Ovary (tissue), 7 donors: ENCODE measurements at regions not wholly inside any gene's neighbourhood (a gene's known extent, or its start where the extent isn't known, plus 50 kb on each side); places are given as distances from the start of the nearest gene placed in this dataset.

Source experiments
- DNase-seq, 5 donors: peaks; one replicate each; pipeline ENCODE4 v3.0.0-alpha.2; 2019 to 2020
- H3K27ac ChIP-seq, 2 donors: fragments of 200-600 bp; one replicate each; pipeline versions ENCODE4 v1.5.1 to v1.8.0; 2019 to 2022
- H3K27me3 ChIP-seq: fragments of 200-600 bp; one replicate; pipeline ENCODE4 v1.8.0; 2022
- H3K36me3 ChIP-seq: fragments of 200-600 bp; sonication (generic); one replicate; pipeline ENCODE4 v1.5.1; 2019
- H3K4me1 ChIP-seq: one replicate; pipeline ENCODE4 v1.8.1; 2013; ENCODE audit warnings: mild to moderate bottlenecking, moderate library complexity; ENCODE audit not compliant: insufficient read depth
- H3K4me3 ChIP-seq: fragments of 200-600 bp; sonication (generic); one replicate; pipeline ENCODE4 v1.5.1; 2017
- H3K9me3 ChIP-seq, 2 donors: fragments of 200-600 bp in 1 of 2; sonication (generic) in 1 of 2; one replicate each; pipeline versions ENCODE4 v1.5.1 to v1.8.1; 2013 to 2019; ENCODE audit warnings: mild to moderate bottlenecking in 1 of 2, moderate library complexity in 1 of 2
- EP300 ChIP-seq: sonication (generic); formaldehyde crosslinking; IDR thresholded peaks from one replicate; pipeline ENCODE4 v1.6.1; 2017; ENCODE audit warnings: antibody characterized with exemption
- POLR2A ChIP-seq: fragments of 450-650 bp; IDR thresholded peaks from one replicate; pipeline ENCODE4 v1.6.1; 2017; ENCODE audit warnings: antibody characterized with exemption, mild to moderate bottlenecking, moderate library complexity
- WGBS, 3 donors: extraction: QIAGEN DNeasy Blood & Tissue Kit in 1 of 3; methylation state at CpG; one replicate each; pipeline versions ENCODE4 v1.1.5 to v1.1.7; 2013 to 2017; 5-methylcytosine and 5-hydroxymethylcytosine counted together
- intact Hi-C, 4 donors: fragments of 100-400 bp; cut with DNase I; formaldehyde crosslinking; loops; one replicate each; pipeline versions ENCODE4 v1.11.0 to v1.15.1; 2022 to 2023
- TF ChIP-seq, protein P1 (sequence below), 3 donors: fragments of 450-650 bp in 2 of 3; fragments of 200-600 bp in 1 of 3; IDR thresholded peaks; one replicate each; pipeline versions ENCODE4 v1.5.1 to v1.8.0; 2016 to 2022; ENCODE audit warnings: antibody characterized with exemption in 3 of 3, mild to moderate bottlenecking in 1 of 3
- donor health status: DM: no; HTN: no; CAD: no; lungs with moderate emphysema.
- donor health status: DM: no; HTN: no; CAD: no.
- donor health status: Bipolar disorder and iron deficiency.
- donor health status: DM: no; HTN: no; CAD: no.
- donor health status: DM: yes; HTN: yes; CAD: no.

DNA sequence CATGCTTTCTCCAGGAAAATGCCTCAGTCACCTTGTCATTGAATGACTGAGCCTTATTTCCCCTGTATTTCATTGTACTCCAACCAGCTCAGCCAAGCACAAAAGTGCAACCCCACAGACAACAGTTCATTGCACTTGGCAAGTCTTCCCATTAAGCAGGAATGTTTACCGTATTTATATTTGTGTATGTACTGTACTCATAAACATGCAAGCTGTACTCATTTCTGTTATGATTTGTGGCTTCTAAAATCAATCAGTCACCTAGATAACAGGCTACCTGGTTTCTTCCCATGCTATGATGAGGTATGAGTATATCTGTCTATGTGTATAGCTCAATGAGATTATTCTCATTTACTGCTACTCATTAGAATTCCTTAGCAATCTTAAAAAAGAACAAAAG, 505.5 kb upstream of the FAM98A start:
- TF ChIP-seq EP300: no peak
- TF ChIP-seq, protein P1, sequence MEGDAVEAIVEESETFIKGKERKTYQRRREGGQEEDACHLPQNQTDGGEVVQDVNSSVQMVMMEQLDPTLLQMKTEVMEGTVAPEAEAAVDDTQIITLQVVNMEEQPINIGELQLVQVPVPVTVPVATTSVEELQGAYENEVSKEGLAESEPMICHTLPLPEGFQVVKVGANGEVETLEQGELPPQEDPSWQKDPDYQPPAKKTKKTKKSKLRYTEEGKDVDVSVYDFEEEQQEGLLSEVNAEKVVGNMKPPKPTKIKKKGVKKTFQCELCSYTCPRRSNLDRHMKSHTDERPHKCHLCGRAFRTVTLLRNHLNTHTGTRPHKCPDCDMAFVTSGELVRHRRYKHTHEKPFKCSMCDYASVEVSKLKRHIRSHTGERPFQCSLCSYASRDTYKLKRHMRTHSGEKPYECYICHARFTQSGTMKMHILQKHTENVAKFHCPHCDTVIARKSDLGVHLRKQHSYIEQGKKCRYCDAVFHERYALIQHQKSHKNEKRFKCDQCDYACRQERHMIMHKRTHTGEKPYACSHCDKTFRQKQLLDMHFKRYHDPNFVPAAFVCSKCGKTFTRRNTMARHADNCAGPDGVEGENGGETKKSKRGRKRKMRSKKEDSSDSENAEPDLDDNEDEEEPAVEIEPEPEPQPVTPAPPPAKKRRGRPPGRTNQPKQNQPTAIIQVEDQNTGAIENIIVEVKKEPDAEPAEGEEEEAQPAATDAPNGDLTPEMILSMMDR (IDR thresholded peaks at IDR 0.05): no peak
- TF ChIP-seq POLR2A: no peak
- no peaks in the 10 kb centered on the region for H3K4me1 ChIP-seq
- no peaks in the 10 kb centered on the region for H3K27me3 ChIP-seq
- H3K9me3 ChIP-seq: no peaks in the 10 kb centered on the region
- H3K27ac ChIP-seq: no peak overlapping the region
- H3K4me3 ChIP-seq: no peak overlapping the region
- H3K36me3 ChIP-seq: no peaks in the 10 kb centered on the region
- intact Hi-C loops: no loop called here
- 47 to 52% (median 47%) methylated on average over 1 of the region's 1 CpG for WGBS, 3 donors
- DNase-seq: no peak

DNA sequence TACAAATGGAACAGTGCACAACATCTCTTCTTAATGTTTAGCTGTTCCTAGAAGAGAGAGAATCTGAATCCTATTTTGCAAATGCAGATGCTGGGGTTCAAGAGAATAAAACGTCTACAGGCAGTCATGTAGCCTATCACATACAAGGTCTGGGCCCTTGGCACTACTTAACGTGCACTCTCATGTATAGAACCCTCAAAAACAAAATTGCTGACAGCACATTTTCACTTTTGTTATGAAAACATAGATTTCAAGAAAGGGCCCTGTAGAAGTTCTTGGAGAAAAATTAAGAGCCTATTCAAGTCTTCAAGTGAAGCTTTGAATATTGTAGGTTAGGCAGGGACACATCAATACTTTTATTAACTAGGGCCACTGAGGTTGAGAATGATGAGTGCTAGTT, 504.3 kb upstream of the FAM98A start:
- WGBS, 3 donors: 37 to 69% (median 46%) methylated on average over 2 of the region's 2 CpGs
- no peak overlapping the region for H3K4me3 ChIP-seq
- no peaks in the 10 kb centered on the region for H3K4me1 ChIP-seq
- no peaks in the 10 kb centered on the region for H3K9me3 ChIP-seq
- intact Hi-C loops: no loop called here
- no peaks in the 10 kb centered on the region for H3K27me3 ChIP-seq
- TF ChIP-seq EP300 (no peak), POLR2A (no peak)
- TF ChIP-seq, protein P1 (IDR thresholded peaks at IDR 0.05): no peak
- H3K36me3 ChIP-seq: no peaks in the 10 kb centered on the region
- H3K27ac ChIP-seq: no peak overlapping the region
- no peak for DNase-seq

DNA sequence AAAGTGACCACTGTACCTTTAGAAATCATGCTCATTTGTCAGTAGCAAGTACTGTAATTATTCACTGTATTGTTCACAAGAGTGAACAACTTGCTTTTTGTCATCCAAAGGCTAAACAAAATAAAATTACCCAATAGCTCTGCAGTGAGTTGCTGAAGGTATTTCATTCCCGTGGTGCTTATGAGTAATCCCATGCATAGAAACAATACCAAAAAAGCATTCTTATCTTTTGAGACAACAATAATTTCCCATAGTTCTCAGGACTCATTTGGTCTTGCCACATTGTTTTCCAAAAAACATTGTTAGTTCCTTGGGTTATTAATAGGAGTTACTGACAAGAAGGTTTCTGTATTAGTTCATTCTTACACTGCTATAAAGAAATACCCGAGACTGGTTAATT, 503.2 kb upstream of the FAM98A start:
- no peak overlapping the region for H3K27ac ChIP-seq
- H3K36me3 ChIP-seq: no peaks in the 10 kb centered on the region
- no peaks in the 10 kb centered on the region for H3K4me1 ChIP-seq
- no peak for DNase-seq
- no peak overlapping the region for H3K4me3 ChIP-seq
- intact Hi-C loops: no loop called here
- H3K27me3 ChIP-seq: no peaks in the 10 kb centered on the region
- TF ChIP-seq, protein P1 (IDR thresholded peaks at IDR 0.05): no peak
- no peak for TF ChIP-seq EP300
- TF ChIP-seq POLR2A: no peak
- H3K9me3 ChIP-seq: no peaks in the 10 kb centered on the region
- 58 to 71% (median 60%) methylated on average over 2 of the region's 2 CpGs for WGBS, 3 donors

DNA sequence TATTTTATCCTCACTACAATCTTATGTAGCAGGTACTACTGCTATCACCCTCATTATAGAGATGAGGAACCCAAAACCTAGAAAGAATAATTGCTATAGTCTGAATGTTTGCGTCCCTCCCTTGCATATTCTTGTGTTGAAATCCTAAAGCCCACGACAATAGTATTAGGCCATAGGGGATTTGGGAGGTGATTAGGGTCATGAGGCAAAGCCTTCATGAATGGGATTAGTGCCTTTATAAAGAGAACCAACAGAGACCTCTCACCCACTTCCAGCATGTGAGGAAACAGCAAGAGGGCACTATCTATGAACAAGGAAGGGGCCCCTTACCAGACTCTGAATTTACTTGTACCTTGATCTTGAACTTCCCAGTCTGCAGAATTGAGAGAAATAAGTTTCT, 500.3 kb upstream of the FAM98A start:
- H3K4me3 ChIP-seq: no peak overlapping the region
- WGBS, 3 donors: 60 to 93% (median 93%) methylated on average over 2 of the region's 2 CpGs
- intact Hi-C loops: no loop called here
- H3K27ac ChIP-seq: no peak overlapping the region
- no peaks in the 10 kb centered on the region for H3K4me1 ChIP-seq
- DNase-seq: no peak
- H3K9me3 ChIP-seq: no peaks in the 10 kb centered on the region
- H3K36me3 ChIP-seq: no peaks in the 10 kb centered on the region
- TF ChIP-seq EP300 (no peak), POLR2A (no peak)
- TF ChIP-seq, protein P1 (IDR thresholded peaks at IDR 0.05): no peak
- H3K27me3 ChIP-seq: no peaks in the 10 kb centered on the region

DNA sequence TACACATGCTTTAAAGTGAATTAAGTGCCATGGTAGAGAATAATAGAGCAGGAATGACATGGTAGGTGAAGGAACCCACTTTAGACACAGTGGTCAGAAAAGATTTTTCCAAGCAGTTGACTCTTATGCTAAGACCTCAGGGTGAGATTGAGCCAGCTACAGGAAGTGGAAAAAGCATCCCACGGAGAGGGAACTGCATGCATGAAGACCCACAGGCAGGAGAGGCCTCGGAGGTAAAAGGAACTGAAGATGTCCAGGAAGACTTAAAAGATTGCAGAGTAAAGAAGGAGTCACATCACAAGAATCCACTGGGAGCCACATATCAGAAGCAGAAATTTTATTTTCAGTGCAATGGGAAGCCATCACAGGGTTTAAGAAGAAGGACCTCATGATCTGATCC, 499.2 kb upstream of the FAM98A start:
- no peak for DNase-seq
- H3K4me1 ChIP-seq: no peaks in the 10 kb centered on the region
- 64 to 80% (median 70%) methylated on average over 2 of the region's 2 CpGs for WGBS, 3 donors
- intact Hi-C loops: no loop called here
- no peaks in the 10 kb centered on the region for H3K27me3 ChIP-seq
- no peak for TF ChIP-seq POLR2A
- H3K9me3 ChIP-seq: no peaks in the 10 kb centered on the region
- H3K36me3 ChIP-seq: no peaks in the 10 kb centered on the region
- H3K4me3 ChIP-seq: no peak overlapping the region
- no peak overlapping the region for H3K27ac ChIP-seq
